ENCODE measurements at regions not wholly inside any gene's neighbourhood (a gene's known extent, or its start where the extent isn't known, plus 50 kb on each side); places are given as distances from the start of the nearest gene placed in this dataset.

DNA sequence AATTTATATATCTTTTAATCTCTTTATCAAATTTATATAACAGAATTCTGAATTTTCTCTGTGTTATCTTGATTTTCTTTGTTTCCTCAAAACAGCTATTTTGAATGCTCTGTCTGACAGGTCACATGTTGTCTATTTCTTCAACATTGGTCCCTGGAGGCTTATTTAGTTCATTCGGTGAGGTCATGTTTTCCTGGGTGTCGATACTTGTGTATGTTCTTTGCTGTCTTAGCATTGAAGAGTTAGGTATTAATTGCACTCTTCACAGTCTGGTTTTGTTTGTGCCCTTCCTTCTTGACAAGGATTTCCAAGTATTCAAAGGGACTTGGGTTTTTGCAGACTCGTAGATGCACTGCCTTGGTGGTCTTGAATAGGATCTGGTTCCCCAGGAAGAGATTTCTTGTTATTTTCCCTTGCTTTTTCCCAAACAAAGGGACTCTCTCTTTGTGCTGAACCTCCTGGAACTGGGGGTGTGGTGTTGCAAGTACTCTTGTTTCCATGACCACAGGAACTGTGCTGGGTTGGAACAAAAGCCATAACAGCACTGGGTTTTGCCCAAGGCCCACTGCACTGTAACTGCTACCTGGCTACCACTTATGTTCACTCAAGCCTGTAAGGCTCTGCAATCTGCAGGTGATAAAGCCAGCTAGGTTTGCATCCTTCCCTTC lies 1483.0 kb downstream of the CDH8 start:
- no peaks in the 10 kb centered on the region for H3K27me3 Mint-ChIP-seq (ENCODE audit: insufficient read depth, low read depth, poor library complexity)
- Histone ChIP-seq H3K27ac (ENCODE audit: low read depth) (no peak overlapping the region), H3K4me1 (ENCODE audit: insufficient read depth) (peaks cover 5% of the 10 kb centered on the region; the same call in 1 of the 2 replicates), H3K36me3 (ENCODE audit: insufficient read depth) (no peaks in the 10 kb centered on the region), H4K20me1 (replicated peaks; ENCODE audit: insufficient read depth) (no peaks in the 10 kb centered on the region), H3K9me2 (ENCODE audit: insufficient read depth) (peaks cover 5% of the 10 kb centered on the region; the same call in 1 of the 2 replicates), H3K4me3 (no peak overlapping the region), H3K4me2 (no peak overlapping the region), H3K79me2 (replicated peaks; ENCODE audit: insufficient read depth) (no peaks in the 10 kb centered on the region), H3F3A (replicated peaks; ENCODE audit: low read depth) (no peaks in the 10 kb centered on the region), H2AFZ (peak overlapping the region; percentile 84; the same call in 1 of the 2 replicates), H3K27me3 (ENCODE audit: insufficient read depth) (no peaks in the 10 kb centered on the region)
- no peak overlapping the region for H3K27ac Mint-ChIP-seq
- no peaks in the 10 kb centered on the region for H3K36me3 Mint-ChIP-seq (ENCODE audit: low read depth)
- H3K4me1 Mint-ChIP-seq: peaks cover 6% of the 10 kb centered on the region; the same call in 2 of the 3 replicates
- H3K9me3 Mint-ChIP-seq: no peaks in the 10 kb centered on the region
- DNase-seq (ENCODE audit: low spot score): peak; percentile 31
- TF ChIP-seq JUNB (IDR thresholded peaks at IDR 0.05; ENCODE audit: unreplicated experiment): no peak
- TF ChIP-seq ZNF114 (CRISPR knock-in tag; IDR thresholded peaks at IDR 0.05): no peak
- no peak for TF ChIP-seq NANOG (IDR thresholded peaks at IDR 0.05; ENCODE audit: borderline replicate concordance)
- no peak for TF ChIP-seq REST (IDR thresholded peaks at IDR 0.05; ENCODE audit: unreplicated experiment)
- TF ChIP-seq ZNF462 (CRISPR knock-in tag; IDR thresholded peaks at IDR 0.05): no peak
- TF ChIP-seq ZNF331 (CRISPR knock-in tag; IDR thresholded peaks at IDR 0.05; ENCODE audit: low read depth): no peak
- no peak for TF ChIP-seq STAT1 (IDR thresholded peaks at IDR 0.05; ENCODE audit: unreplicated experiment)
- TF ChIP-seq EZH2 (IDR thresholded peaks at IDR 0.05; ENCODE audit: low read depth, unreplicated experiment): no peak
- no peak for TF ChIP-seq CREB1 (CRISPR knock-in tag; IDR thresholded peaks at IDR 0.05; ENCODE audit: low read depth)
- TF ChIP-seq, protein P1, sequence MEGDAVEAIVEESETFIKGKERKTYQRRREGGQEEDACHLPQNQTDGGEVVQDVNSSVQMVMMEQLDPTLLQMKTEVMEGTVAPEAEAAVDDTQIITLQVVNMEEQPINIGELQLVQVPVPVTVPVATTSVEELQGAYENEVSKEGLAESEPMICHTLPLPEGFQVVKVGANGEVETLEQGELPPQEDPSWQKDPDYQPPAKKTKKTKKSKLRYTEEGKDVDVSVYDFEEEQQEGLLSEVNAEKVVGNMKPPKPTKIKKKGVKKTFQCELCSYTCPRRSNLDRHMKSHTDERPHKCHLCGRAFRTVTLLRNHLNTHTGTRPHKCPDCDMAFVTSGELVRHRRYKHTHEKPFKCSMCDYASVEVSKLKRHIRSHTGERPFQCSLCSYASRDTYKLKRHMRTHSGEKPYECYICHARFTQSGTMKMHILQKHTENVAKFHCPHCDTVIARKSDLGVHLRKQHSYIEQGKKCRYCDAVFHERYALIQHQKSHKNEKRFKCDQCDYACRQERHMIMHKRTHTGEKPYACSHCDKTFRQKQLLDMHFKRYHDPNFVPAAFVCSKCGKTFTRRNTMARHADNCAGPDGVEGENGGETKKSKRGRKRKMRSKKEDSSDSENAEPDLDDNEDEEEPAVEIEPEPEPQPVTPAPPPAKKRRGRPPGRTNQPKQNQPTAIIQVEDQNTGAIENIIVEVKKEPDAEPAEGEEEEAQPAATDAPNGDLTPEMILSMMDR (conservative IDR thresholded peaks at IDR 0.05; ENCODE audit: low read depth in 2 of 2): no peak
- ATAC-seq: peak; percentile 53; the same call in 2 of the 3 replicates
- no peak overlapping the region for H3K4me3 Mint-ChIP-seq
